ENCODE measurements at regions not wholly inside any gene's neighbourhood (a gene's known extent, or its start where the extent isn't known, plus 50 kb on each side); places are given as distances from the start of the nearest gene placed in this dataset.

DNA sequence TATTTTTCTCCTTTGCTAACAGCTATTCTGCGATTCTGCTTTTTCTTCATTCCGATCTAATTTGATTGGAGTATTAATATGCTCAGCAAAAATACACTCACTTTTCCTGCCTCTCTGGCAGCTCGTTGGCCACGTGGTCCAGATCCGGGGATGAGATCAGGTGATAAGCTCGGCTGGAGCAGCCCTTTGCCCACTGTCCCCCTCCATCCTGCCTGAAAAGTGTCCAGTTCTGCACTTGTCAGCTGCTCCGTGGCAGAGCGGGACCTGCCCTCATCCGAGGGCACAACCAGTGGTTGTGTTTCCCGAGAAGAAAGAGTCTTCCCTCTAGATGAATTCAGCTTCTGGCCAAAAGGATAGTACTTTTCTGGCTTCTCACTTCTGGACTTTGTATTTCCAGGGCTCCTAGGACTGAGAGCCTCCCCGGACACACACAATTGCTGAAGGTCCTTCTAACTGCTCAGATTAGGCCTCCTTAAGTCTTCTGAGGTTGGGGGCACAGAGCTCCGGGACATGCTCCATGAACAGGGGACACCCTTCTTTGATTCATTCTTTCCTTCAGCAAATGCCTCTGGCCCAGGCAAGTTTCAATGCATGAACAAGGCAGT lies 103.9 kb upstream of the ALDH1A3 start:
- Histone ChIP-seq H3K36me3 (no peaks in the 10 kb centered on the region), H3K27ac (no peak overlapping the region), H3K9me3 (no peaks in the 10 kb centered on the region), H3K4me3 (no peak overlapping the region), H3K4me1 (no peaks in the 10 kb centered on the region), H3K27me3 (no peaks in the 10 kb centered on the region)
- TF ChIP-seq EP300 (IDR thresholded peaks at IDR 0.05): no peak
- TF ChIP-seq POLR2A (IDR thresholded peaks at IDR 0.05): no peak
- TF ChIP-seq, protein P1, sequence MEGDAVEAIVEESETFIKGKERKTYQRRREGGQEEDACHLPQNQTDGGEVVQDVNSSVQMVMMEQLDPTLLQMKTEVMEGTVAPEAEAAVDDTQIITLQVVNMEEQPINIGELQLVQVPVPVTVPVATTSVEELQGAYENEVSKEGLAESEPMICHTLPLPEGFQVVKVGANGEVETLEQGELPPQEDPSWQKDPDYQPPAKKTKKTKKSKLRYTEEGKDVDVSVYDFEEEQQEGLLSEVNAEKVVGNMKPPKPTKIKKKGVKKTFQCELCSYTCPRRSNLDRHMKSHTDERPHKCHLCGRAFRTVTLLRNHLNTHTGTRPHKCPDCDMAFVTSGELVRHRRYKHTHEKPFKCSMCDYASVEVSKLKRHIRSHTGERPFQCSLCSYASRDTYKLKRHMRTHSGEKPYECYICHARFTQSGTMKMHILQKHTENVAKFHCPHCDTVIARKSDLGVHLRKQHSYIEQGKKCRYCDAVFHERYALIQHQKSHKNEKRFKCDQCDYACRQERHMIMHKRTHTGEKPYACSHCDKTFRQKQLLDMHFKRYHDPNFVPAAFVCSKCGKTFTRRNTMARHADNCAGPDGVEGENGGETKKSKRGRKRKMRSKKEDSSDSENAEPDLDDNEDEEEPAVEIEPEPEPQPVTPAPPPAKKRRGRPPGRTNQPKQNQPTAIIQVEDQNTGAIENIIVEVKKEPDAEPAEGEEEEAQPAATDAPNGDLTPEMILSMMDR (IDR thresholded peaks at IDR 0.05): no peak
- DNase-seq (ENCODE audit: low spot score in 2 of 2): no peak
- WGBS, 2 donors: 93% methylated on average over 12 of the region's 12 CpGs

DNA sequence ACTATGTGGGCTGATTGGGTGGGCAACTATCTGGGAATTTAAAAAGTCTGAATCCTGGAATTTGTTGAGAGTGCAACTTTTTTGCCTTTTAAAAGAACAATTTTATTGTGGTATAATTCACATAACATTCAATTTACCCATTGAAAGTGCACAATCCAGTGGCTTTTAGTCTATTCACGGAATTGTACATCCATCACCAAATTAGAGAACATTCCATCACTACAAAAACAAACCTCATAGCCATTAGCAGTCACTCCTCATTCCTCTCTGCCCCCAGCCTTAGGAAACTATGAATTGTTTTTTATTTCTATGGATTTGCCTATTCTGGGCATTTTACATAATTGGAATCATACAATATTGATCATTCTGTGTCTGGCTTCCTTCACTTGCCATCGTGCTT lies 101.8 kb upstream of the ALDH1A3 start:
- Histone ChIP-seq H3K27me3 (no peaks in the 10 kb centered on the region), H3K36me3 (no peaks in the 10 kb centered on the region), H3K4me1 (no peaks in the 10 kb centered on the region), H3K27ac (no peak overlapping the region), H3K4me3 (no peak overlapping the region), H3K9me3 (no peaks in the 10 kb centered on the region)
- 60% methylated on average over 2 of the region's 2 CpGs for WGBS, 2 donors
- no peak for DNase-seq (ENCODE audit: low spot score in 2 of 2)
- TF ChIP-seq EP300 (IDR thresholded peaks at IDR 0.05) (no peak), POLR2A (IDR thresholded peaks at IDR 0.05) (no peak)
- TF ChIP-seq, protein P1 (IDR thresholded peaks at IDR 0.05): no peak

DNA sequence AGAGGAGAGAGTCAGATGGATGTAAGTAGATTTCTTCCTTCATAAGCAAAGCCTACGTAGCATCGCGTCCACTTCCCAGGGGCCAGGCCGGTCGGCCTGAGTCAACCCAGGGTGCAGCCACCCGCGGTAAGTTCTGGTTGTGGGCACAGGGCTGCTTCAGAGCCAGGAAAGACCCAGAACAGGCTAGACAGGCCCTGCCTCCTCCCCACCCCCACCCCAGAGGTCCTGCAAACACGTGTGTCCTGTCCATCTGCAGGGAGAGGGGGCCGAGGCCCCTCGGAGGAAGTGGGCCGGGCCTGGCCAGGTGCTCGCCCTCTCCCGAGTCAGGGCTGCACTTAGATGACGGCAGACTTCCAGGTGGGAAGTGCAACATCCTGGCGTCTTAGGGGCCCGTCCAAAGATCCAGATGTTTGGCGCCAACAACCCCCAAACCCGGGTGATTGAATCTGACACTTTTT lies 100.8 kb upstream of the ALDH1A3 start:
- no peak for TF ChIP-seq EP300 (IDR thresholded peaks at IDR 0.05)
- TF ChIP-seq, protein P1 (IDR thresholded peaks at IDR 0.05): no peak
- no peak for TF ChIP-seq POLR2A (IDR thresholded peaks at IDR 0.05)
- Histone ChIP-seq H3K27ac (no peak overlapping the region), H3K36me3 (no peaks in the 10 kb centered on the region), H3K27me3 (no peaks in the 10 kb centered on the region), H3K9me3 (no peaks in the 10 kb centered on the region), H3K4me3 (no peak overlapping the region), H3K4me1 (no peaks in the 10 kb centered on the region)
- 61 to 63% methylated on average over 10 to 12 of the region's 18 CpGs for WGBS, 2 donors
- peak in 1 of 2 donors; percentile 1 for DNase-seq (ENCODE audit: low spot score in 2 of 2)

DNA sequence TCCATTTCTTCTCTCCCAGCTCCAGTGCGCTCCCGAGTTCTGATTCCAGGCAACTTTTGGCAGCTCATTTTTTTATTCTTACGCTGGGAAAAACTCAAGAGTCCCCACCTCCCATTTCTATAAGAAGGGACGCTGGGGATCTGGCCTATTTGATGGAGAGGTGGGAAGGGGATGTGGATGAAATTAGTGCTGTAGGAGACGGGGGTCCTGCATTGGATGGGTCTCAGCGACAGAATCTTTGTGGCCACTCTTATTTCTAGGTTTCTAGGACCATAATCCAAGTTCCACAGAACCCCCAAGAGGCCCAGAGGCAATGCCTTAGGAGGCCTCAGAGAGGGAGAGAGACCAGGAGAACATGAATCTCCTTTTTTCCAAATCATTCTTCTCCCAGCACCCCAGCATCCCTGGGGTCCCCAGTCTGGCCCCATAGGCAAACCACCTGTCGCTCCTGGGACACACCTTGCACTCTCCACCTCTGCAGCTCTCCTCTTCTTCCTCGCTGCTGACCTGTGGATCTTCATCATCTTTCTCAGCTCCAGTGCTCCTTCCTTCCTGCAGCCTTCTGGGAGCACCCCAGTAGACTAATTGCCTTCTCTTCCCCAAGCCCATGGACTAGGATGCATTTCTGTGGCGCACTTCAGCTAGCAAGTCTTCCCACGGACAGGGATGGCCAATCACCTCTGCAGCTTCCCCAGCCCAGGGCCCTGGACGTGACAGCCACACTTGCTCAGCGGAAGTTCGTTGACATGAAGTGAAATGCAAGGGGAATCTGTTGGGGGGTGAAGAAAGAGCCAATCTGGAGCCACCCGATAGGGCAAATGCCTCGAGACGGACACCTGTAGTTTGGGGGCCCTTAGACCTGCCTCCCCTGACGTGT lies 100.1 kb upstream of the ALDH1A3 start:
- H3K4me1 ChIP-seq: no peaks in the 10 kb centered on the region
- no peaks in the 10 kb centered on the region for H3K36me3 ChIP-seq
- TF ChIP-seq POLR2A (IDR thresholded peaks at IDR 0.05): no peak
- no peaks in the 10 kb centered on the region for H3K9me3 ChIP-seq
- H3K27me3 ChIP-seq: no peaks in the 10 kb centered on the region
- peak; percentile 2 to 8 for DNase-seq (ENCODE audit: low spot score in 2 of 2)
- WGBS, 2 donors: 87 to 89% methylated on average over 17 of the region's 17 CpGs
- no peak overlapping the region for H3K4me3 ChIP-seq
- H3K27ac ChIP-seq: no peak overlapping the region

DNA sequence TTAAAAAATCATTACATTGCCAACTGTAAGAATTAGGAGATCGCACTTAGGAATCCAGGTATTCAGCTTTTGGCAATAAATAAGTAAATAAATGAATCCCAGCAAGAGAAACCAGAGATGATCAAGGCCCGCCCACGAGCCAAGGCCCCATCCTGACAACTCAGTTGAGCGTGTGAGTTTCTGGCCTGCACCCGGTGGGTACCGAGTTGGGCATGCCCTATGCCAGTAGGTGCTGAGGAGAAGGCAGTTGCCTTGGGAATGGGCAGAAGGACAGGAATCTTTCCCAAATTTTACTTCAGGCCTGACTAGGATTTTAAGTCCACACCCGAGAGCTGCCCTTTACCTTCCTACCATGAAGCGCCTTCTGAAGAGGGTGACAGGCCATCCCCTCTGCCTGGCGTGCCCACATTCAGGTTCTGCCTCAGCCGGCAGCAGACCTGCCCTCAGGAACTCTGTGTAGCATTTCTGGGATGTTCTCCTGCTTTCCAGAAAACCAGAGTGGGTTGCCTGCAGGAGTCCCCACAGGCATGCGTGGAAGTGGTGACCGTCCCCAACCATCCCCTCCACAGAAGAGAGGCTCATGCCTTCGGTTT lies 99.3 kb upstream of the ALDH1A3 start:
- TF ChIP-seq, protein P1 (IDR thresholded peaks at IDR 0.05): no peak
- TF ChIP-seq EP300 (IDR thresholded peaks at IDR 0.05) (no peak), POLR2A (IDR thresholded peaks at IDR 0.05) (no peak)

More for the DNA sequence above, 99.3 kb upstream of the ALDH1A3 start:
- no peak overlapping the region for H3K27ac ChIP-seq
- WGBS, 2 donors: 93 to 98% methylated on average over 12 of the region's 13 CpGs
- H3K9me3 ChIP-seq: no peaks in the 10 kb centered on the region
- H3K4me3 ChIP-seq: no peak overlapping the region
- H3K27me3 ChIP-seq: no peaks in the 10 kb centered on the region
- DNase-seq (ENCODE audit: low spot score in 2 of 2): peak; percentile 1 to 5
- no peaks in the 10 kb centered on the region for H3K36me3 ChIP-seq
- no peaks in the 10 kb centered on the region for H3K4me1 ChIP-seq
